CD4-positive, alpha-beta T cell treated with Interleukin-6 for 4 hours (primary cell): ENCODE measurements at regions not wholly inside any gene's neighbourhood (a gene's known extent, or its start where the extent isn't known, plus 50 kb on each side); places are given as distances from the start of the nearest gene placed in this dataset.

Experiments
- DNase-seq: peaks from one replicate; pipeline ENCODE4 v3.0.0-alpha.2; 2020; ENCODE audit warnings: mixed read lengths

- no peak for DNase-seq
Measured at GRCh38 chr10:120386896-120387295, 70.1 kb upstream of the PLPP4 start.

GRCh38 chr10:120387326-120387725 is 69.7 kb upstream of the PLPP4 start:
- DNase-seq = no peak

- no peak for DNase-seq
Measured at GRCh38 chr10:120392245-120392644, 64.8 kb upstream of the PLPP4 start.

GRCh38 chr10:120392671-120393079 is 64.4 kb upstream of the PLPP4 start:
- no peak for DNase-seq

- no peak for DNase-seq
Measured at GRCh38 chr10:120394446-120394845, 62.6 kb upstream of the PLPP4 start.

- DNase-seq = no peak
Measured at GRCh38 chr10:120396228-120396627, 60.8 kb upstream of the PLPP4 start.

- DNase-seq = no peak
Measured at GRCh38 chr10:120398180-120398579, 58.8 kb upstream of the PLPP4 start.

GRCh38 chr10:120400601-120401000 is 56.4 kb upstream of the PLPP4 start:
- no peak for DNase-seq

- no peak for DNase-seq
Measured at GRCh38 chr10:120402147-120402766, 54.8 kb upstream of the PLPP4 start.

- DNase-seq = no peak
Measured at GRCh38 chr10:120403109-120403508, 53.9 kb upstream of the PLPP4 start.

GRCh38 chr10:120406376-120406775 is 50.7 kb upstream of the PLPP4 start:
- DNase-seq = no peak
